CD4-positive, alpha-beta T cell (primary cell): ENCODE measurements at regions not wholly inside any gene's neighbourhood (a gene's known extent, or its start where the extent isn't known, plus 50 kb on each side); places are given as distances from the start of the nearest gene placed in this dataset.

Experiments used
- ATAC-seq: fragments of 200-7000 bp; cut with Tn5 transposase; one replicate; pipeline ENCODE4 v1.10.0; 2022; ENCODE audit warnings: mild to moderate bottlenecking; ENCODE audit not compliant: poor library complexity
- CTCF ChIA-PET: fragments of 350-600 bp; sonication (Branson Sonifier 250); formaldehyde crosslinking; loops from one replicate; lab custom pipeline; 2021; ENCODE audit warnings: antibody characterized with exemption, inconsistent platforms; lab: Charles Lee
- POLR2A ChIA-PET: fragments of 350-600 bp; sonication (Branson Sonifier 250); formaldehyde crosslinking; loops from one replicate; lab custom pipeline; 2021; ENCODE audit warnings: antibody characterized with exemption, inconsistent platforms; lab: Charles Lee
- DNase-seq, 14 experiments: peaks; one replicate each; pipeline ENCODE4 v3.0.0-alpha.2; 2013 to 2020; ENCODE audit warnings: mixed read lengths in 2 of 14
- H3K27ac ChIP-seq, 2 donors: one replicate each; pipeline versions ENCODE4 v1.5.1 to v1.7.0; 2013; ENCODE audit warnings: low read length in 2 of 2, low read depth in 1 of 2, mild to moderate bottlenecking in 1 of 2
- H3K27me3 ChIP-seq, 2 experiments: 1 replicate in 1 of 2; 2 replicates in 1 of 2; pipeline versions ENCODE4 v1.6.1 to v1.7.0; 2013; ENCODE audit warnings: low read length in 2 of 2, control low read depth in 1 of 2, mild to moderate bottlenecking in 1 of 2, moderate library complexity in 1 of 2; ENCODE audit not compliant: insufficient read depth in 2 of 2, control insufficient read depth in 1 of 2
- H3K36me3 ChIP-seq: one replicate; pipeline ENCODE4 v1.6.1; 2013; ENCODE audit warnings: low read length, control low read depth; ENCODE audit not compliant: insufficient read depth
- H3K4me1 ChIP-seq: one replicate; pipeline ENCODE4 v1.6.1; 2013; ENCODE audit warnings: low read length, control low read depth; ENCODE audit not compliant: insufficient read depth
- H3K4me3 ChIP-seq: one replicate; pipeline ENCODE4 v1.5.1; 2013; ENCODE audit warnings: mild to moderate bottlenecking, low read length, moderate library complexity
- H3K9me3 ChIP-seq, 2 experiments: 1 replicate in 1 of 2; 2 replicates in 1 of 2; pipeline versions ENCODE4 v1.6.1 to v1.7.0; 2013; ENCODE audit warnings: low read length in 2 of 2, mild to moderate bottlenecking in 2 of 2, control low read depth in 1 of 2, moderate library complexity in 1 of 2; ENCODE audit not compliant: control insufficient read depth in 1 of 2, insufficient read depth in 1 of 2
- H3K27ac Mint-ChIP-seq: one replicate; pipeline ENCODE4 v1.8.0; 2020; ENCODE audit warnings: mixed read lengths
- H3K27me3 Mint-ChIP-seq: one replicate; pipeline ENCODE4 v1.8.0; 2021; ENCODE audit warnings: mixed read lengths
- H3K36me3 Mint-ChIP-seq: one replicate; pipeline ENCODE4 v1.8.0; 2021; ENCODE audit warnings: low read depth, mixed read lengths
- H3K4me1 Mint-ChIP-seq: one replicate; pipeline ENCODE4 v1.8.0; 2021; ENCODE audit warnings: low read depth, mixed read lengths
- H3K4me3 Mint-ChIP-seq: one replicate; pipeline ENCODE4 v1.8.0; 2020; ENCODE audit warnings: mild to moderate bottlenecking, mixed read lengths
- H3K9me3 Mint-ChIP-seq: one replicate; pipeline ENCODE4 v1.8.0; 2020; ENCODE audit warnings: mixed read lengths
- intact Hi-C, 2 experiments: fragments of 100-400 bp; cut with DNase I in 1 of 2; cut with micrococcal nuclease in 1 of 2; formaldehyde crosslinking; loops; one replicate each; pipeline versions ENCODE4 v1.15.1 to v1.9.0; 2023 to 2025; cut with DNase I, micrococcal nuclease
- TF ChIP-seq, protein P1 (sequence below): fragments of 200-600 bp; IDR thresholded peaks from one replicate; pipeline ENCODE4 v1.8.0; 2022; ENCODE audit warnings: antibody characterized with exemption, mild to moderate bottlenecking

DNA sequence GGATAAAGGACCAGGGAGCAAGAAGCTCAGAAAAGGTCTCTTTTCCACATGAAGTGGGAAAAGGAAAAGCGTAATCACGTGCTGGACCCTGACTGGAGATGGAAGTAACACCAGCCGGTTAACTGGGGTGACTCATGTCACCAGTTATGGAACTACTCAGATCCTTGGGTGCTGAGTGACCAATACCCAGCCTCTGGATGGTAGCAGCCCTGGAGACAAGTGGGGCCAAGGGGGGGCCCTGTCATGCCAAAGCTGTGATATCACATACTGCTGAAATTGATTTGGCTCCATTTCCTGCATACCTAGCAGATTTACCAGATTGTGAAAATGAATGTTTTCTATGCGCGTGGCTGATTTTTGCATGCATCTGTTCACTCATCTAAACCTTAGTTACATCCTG, 158.9 kb downstream of the ZIC5 start:
- H3K4me1 ChIP-seq = peaks cover 8% of the 10 kb centered on the region
- ChIA-PET CTCF (no interaction called here), POLR2A (interaction anchor here (0.6 kb wide), 1 partner anchor 200 kb away, joined by 3 read pairs; no protein-coding TSS in a partner anchor)
- no peak for DNase-seq
- no peaks in the 10 kb centered on the region for H3K36me3 ChIP-seq
- Mint-ChIP-seq H3K36me3 (no peaks in the 10 kb centered on the region), H3K4me3 (no peak overlapping the region), H3K27me3 (no peaks in the 10 kb centered on the region), H3K27ac (no peak overlapping the region), H3K4me1 (peaks cover 11% of the 10 kb centered on the region), H3K9me3 (no peaks in the 10 kb centered on the region)
- no peak for ATAC-seq
- intact Hi-C loops = no loop called here
- H3K27me3 ChIP-seq = no peaks in the 10 kb centered on the region
- H3K27ac ChIP-seq = no peak overlapping the region
- H3K4me3 ChIP-seq = no peak overlapping the region
- TF ChIP-seq, protein P1, sequence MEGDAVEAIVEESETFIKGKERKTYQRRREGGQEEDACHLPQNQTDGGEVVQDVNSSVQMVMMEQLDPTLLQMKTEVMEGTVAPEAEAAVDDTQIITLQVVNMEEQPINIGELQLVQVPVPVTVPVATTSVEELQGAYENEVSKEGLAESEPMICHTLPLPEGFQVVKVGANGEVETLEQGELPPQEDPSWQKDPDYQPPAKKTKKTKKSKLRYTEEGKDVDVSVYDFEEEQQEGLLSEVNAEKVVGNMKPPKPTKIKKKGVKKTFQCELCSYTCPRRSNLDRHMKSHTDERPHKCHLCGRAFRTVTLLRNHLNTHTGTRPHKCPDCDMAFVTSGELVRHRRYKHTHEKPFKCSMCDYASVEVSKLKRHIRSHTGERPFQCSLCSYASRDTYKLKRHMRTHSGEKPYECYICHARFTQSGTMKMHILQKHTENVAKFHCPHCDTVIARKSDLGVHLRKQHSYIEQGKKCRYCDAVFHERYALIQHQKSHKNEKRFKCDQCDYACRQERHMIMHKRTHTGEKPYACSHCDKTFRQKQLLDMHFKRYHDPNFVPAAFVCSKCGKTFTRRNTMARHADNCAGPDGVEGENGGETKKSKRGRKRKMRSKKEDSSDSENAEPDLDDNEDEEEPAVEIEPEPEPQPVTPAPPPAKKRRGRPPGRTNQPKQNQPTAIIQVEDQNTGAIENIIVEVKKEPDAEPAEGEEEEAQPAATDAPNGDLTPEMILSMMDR = no peak
- no peaks in the 10 kb centered on the region for H3K9me3 ChIP-seq

DNA sequence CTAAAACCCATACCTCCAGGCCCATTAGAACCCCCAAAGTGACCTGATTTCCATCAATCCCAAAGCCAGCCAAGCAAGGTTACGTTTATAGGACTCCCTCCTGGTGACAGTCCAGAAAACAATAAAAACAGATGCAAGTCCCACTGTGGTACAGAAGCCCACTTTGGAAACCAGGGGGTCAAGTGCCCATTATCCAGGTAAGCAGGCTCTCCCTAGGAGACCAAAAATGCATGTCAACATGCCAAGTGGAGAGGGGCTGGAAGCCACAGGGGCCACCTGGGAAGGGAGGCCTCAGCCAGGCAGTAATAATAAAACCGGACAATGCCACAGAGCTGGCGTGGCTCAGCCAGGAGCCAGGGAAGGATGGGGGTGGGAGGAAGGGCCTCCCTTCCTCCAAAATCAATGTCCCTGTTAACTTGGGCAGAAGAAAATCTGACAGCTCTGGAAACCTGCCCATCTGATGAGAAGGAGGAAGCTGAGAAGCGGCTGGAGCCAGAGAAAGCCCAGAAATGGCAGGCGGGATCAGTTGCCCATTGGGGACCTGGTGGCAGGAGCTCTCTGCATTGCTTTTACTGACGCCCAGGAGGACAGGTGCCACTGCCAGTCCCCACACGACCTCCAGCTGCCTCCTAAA, 160.4 kb downstream of the ZIC5 start:
- H3K4me1 ChIP-seq = no peaks in the 10 kb centered on the region
- Mint-ChIP-seq H3K9me3 (no peaks in the 10 kb centered on the region), H3K36me3 (no peaks in the 10 kb centered on the region), H3K27ac (no peak overlapping the region), H3K4me3 (no peak overlapping the region), H3K4me1 (no peaks in the 10 kb centered on the region), H3K27me3 (no peaks in the 10 kb centered on the region)
- intact Hi-C loops = no loop called here
- TF ChIP-seq, protein P1 = no peak
- no peaks in the 10 kb centered on the region for H3K36me3 ChIP-seq
- no peaks in the 10 kb centered on the region for H3K9me3 ChIP-seq
- POLR2A ChIA-PET = no interaction called here
- H3K4me3 ChIP-seq = no peak overlapping the region
- CTCF ChIA-PET = no interaction called here
- ATAC-seq (no peak), DNase-seq (no peak)
- H3K27ac ChIP-seq = no peak overlapping the region
- H3K27me3 ChIP-seq = no peaks in the 10 kb centered on the region

- H3K4me3 ChIP-seq = no peak overlapping the region
- no peaks in the 10 kb centered on the region for H3K36me3 ChIP-seq
- no peak overlapping the region for H3K4me3 Mint-ChIP-seq
- ATAC-seq (no peak), DNase-seq (no peak)
- TF ChIP-seq, protein P1 = no peak
- intact Hi-C loops = no loop called here
- no peaks in the 10 kb centered on the region for H3K27me3 Mint-ChIP-seq
- ChIA-PET CTCF (no interaction called here), POLR2A (interaction anchor here (1.4 kb wide), 1 partner anchor 8 kb away, joined by 7 read pairs; no protein-coding TSS in a partner anchor)
- H3K9me3 Mint-ChIP-seq = no peaks in the 10 kb centered on the region
- H3K9me3 ChIP-seq = no peaks in the 10 kb centered on the region
- no peaks in the 10 kb centered on the region for H3K36me3 Mint-ChIP-seq
- H3K4me1 Mint-ChIP-seq = no peaks in the 10 kb centered on the region
- H3K27ac ChIP-seq = no peak overlapping the region
- no peaks in the 10 kb centered on the region for H3K27me3 ChIP-seq
- no peak overlapping the region for H3K27ac Mint-ChIP-seq
- no peaks in the 10 kb centered on the region for H3K4me1 ChIP-seq
Measured at GRCh38 chr13:99809926-99810325, 161.6 kb downstream of the ZIC5 start.
